AG08396 (cell line): ENCODE measurements at regions not wholly inside any gene's neighbourhood (a gene's known extent, or its start where the extent isn't known, plus 50 kb on each side); places are given as distances from the start of the nearest gene placed in this dataset.
"Not testable (repeated sequence)": the region's sequence is repeated elsewhere in the genome, so short reads cannot be mapped to it uniquely, and the experiment has no call there.

Experiments
- DNase-seq: peaks from one replicate; pipeline ENCODE4 v3.0.0; 2012; ENCODE audit warnings: low spot score, mixed read lengths

- no peak for DNase-seq
Observed at GRCh38 chr14:28608851-28609828, 157.4 kb upstream of the FOXG1 start.

- no peak for DNase-seq
Observed at GRCh38 chr14:28612414-28612813, 154.2 kb upstream of the FOXG1 start.

GRCh38 chr14:28613532-28613931 lies 153.1 kb upstream of the FOXG1 start:
- DNase-seq = no peak

- no peak for DNase-seq
Observed at GRCh38 chr14:28626780-28627179, 139.8 kb upstream of the FOXG1 start.

DNA sequence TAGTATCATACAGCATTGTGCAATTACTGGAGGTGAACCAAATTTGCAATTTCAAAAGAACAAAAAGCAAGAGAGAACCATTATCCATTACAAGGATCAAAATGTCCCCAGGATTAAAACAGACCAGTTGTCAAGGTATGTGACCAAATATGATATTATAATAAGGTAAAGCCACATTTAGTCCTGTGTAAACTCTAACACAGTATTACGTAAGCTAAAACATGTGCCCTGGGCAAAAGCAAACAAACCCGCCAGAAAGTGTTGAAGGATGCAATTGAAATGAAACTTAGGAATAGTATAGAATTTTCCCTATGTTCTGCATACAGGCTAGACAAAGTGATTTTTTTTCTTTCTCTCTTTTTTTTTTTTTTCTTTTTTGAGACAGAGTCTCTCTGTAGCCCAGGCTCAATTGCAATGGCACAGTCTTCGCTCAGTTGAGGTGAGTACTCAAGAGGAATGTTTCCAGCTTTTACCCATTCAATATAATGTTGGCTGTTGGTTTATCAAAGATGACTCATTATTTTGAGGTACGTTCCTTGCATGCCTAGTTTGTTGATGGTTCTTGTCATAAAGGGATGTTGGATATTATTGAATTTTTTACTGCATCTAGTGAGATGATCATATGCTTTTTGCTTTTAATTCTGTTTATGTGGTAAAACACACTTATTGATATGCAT lies 137.1 kb upstream of the FOXG1 start:
- no peak for DNase-seq

DNA sequence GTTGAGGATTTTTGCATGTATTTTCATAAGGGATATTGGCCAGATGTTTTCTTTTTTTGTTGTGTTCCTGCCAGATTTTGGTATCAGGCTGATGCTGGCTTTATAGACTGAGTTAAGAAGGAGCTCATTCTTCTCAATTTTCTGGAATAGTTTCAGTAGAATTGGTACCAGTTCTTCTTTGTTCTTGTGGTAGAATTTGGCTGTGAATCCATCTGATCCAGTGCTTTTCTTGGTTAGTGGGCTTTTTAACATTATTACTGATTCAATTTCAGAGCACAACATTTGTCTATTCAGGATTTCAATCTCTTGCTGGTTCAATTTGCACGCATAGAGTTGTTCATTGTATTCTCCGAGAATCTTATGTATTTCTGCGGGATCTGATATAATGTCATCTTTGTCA lies 136.5 kb upstream of the FOXG1 start:
- DNase-seq = no peak

- no peak for DNase-seq
Observed at GRCh38 chr14:28635387-28635786, 131.2 kb upstream of the FOXG1 start.

GRCh38 chr14:28635816-28636215 lies 130.8 kb upstream of the FOXG1 start:
- not testable (repeated sequence) for DNase-seq

- DNase-seq = not testable (repeated sequence)
Observed at GRCh38 chr14:28641189-28641588, 125.4 kb upstream of the FOXG1 start.

GRCh38 chr14:28651148-28651547 lies 115.4 kb upstream of the FOXG1 start:
- no peak for DNase-seq

- DNase-seq = no peak
Observed at GRCh38 chr14:28652782-28653181, 113.8 kb upstream of the FOXG1 start.

GRCh38 chr14:28653521-28653920 lies 113.1 kb upstream of the FOXG1 start:
- no peak for DNase-seq

GRCh38 chr14:28656704-28657255 lies 109.8 kb upstream of the FOXG1 start:
- DNase-seq = no peak

GRCh38 chr14:28661171-28661772 lies 105.3 kb upstream of the FOXG1 start:
- DNase-seq = no peak

- no peak for DNase-seq
Observed at GRCh38 chr14:28666961-28667360, 99.6 kb upstream of the FOXG1 start.

DNA sequence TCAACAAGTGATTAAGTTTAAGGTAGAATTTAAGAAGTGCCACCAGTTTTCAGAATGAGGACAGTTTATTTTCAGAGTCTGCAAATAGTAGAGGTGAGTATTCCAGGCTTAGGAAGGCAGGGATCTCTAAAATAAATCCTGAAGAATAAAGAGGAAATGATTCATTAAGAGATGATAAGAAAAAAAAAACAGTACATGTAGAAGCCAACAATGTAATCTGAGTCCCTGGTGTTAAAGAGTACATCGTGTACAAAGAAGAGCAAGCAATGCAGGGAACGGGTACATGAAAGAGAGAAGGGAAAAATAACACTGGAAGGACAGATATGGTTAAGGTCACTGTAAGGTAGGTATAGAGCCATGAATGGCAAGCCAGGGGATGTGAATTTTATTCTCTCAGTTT lies 95.2 kb upstream of the FOXG1 start:
- no peak for DNase-seq

DNA sequence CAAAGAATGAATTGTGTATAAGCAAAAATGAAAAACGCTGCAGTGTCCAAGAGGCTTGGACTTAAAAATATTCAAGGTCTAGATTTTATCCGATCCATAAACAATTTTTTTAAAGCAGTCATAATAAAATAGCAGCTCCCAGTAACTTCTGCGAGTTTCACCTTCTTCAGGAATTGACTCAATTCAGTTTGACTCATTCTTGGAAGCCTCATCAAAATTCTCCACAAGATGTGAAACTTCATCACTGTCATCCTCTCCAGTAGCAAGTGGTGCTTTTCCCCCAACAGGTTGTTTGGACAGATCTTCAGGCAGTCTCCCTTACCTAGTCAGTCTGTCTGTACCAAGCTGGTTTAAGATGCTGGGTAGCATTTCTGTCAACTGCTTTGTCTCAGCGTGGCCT lies 93.5 kb upstream of the FOXG1 start:
- no peak for DNase-seq

GRCh38 chr14:28676479-28676878 lies 90.1 kb upstream of the FOXG1 start:
- no peak for DNase-seq

DNA sequence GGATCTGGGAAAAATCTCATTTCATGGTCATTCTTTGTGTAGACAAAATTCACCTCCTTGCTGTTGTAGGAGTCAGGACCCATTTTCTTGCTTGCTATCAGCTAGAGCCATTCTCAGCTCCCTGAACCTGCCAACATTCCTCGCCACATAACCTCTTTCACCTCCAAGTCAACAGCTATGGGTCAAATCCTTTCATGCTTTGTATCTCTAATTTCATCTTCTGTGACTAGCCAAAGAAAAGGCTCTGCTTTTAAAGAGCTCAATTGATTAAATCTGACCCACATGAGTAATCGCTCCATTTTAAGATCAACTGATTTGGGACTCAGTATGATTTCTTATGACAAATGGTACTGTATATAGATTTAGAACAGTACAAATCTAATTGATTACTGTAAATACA lies 89.2 kb upstream of the FOXG1 start:
- DNase-seq = no peak

- no peak for DNase-seq
Observed at GRCh38 chr14:28678887-28679286, 87.7 kb upstream of the FOXG1 start.

DNA sequence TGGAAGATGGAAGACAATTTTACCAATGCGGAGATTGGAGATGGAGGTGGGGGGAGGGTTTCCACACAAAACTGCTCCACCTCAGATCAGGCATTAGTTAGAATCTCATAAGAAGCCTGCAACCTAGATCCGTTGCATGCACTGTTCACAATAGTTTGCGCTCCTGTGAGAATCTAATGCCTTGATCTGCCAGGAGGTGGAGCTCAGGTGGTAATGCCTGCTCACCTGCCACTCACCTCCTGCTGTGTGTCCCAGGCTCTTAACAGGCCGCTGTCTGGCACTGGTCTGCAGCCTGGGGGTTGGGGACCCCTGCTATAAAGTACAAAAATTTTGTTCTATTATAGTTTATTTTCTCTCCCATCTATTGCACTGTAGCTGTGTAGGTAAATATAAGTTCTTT lies 84.9 kb upstream of the FOXG1 start:
- no peak for DNase-seq

- DNase-seq = no peak
Observed at GRCh38 chr14:28690029-28690692, 76.4 kb upstream of the FOXG1 start.
